ENCODE measurements at regions not wholly inside any gene's neighbourhood (a gene's known extent, or its start where the extent isn't known, plus 50 kb on each side); places are given as distances from the start of the nearest gene placed in this dataset.

DNA sequence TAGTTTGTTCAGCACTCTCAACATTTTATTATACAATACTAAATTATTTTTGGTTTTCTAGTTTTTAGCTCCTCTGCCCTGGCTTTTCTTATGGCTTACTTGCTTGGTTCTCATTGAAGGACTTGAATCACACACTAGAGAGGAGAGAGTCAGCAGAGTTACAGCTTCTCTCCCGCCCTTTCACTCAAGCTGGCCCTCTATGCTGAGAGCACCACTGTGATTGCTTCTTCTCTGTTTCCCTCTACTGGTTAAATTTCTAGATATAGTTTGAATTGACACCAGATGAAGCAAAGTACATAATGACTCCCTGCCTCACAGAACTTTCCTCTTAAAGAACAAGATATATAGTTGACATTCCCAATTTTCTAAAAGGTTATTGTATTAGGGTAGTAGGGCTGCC lies 767.3 kb upstream of the SORCS1 start:
- TF ChIP-seq, protein P1, sequence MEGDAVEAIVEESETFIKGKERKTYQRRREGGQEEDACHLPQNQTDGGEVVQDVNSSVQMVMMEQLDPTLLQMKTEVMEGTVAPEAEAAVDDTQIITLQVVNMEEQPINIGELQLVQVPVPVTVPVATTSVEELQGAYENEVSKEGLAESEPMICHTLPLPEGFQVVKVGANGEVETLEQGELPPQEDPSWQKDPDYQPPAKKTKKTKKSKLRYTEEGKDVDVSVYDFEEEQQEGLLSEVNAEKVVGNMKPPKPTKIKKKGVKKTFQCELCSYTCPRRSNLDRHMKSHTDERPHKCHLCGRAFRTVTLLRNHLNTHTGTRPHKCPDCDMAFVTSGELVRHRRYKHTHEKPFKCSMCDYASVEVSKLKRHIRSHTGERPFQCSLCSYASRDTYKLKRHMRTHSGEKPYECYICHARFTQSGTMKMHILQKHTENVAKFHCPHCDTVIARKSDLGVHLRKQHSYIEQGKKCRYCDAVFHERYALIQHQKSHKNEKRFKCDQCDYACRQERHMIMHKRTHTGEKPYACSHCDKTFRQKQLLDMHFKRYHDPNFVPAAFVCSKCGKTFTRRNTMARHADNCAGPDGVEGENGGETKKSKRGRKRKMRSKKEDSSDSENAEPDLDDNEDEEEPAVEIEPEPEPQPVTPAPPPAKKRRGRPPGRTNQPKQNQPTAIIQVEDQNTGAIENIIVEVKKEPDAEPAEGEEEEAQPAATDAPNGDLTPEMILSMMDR (IDR thresholded peaks at IDR 0.05; ENCODE audit: insufficient read depth, low read length, missing control alignments) = no peak
- ChIA-PET POLR2A (no interaction called here), CTCF (no interaction called here)
- DNase-seq (ENCODE audit: low read depth, low spot score) = no peak
- H3K4me3 ChIP-seq (ENCODE audit: low read depth, low read length) = no peak overlapping the region

DNA sequence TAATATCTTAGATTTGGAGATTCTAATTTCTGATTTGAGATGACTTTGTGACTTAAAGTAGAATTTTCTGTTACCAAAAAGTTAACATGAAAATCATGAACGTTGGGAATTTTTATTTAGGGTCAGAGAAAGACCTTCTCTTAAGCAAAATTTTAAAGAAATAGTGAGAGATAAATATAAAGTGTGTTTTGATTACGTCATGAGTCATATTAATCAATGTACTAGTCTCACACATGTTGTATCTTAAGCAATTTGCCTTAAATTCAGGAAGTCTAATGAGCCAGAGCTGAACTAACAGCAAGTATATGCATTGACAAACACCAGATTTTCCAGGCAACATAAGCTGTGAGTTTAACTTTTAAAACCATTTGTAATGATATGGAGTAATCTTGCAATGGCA lies 765.5 kb upstream of the SORCS1 start:
- no peak overlapping the region for H3K4me3 ChIP-seq (ENCODE audit: low read depth, low read length)
- ChIA-PET CTCF (no interaction called here), POLR2A (no interaction called here)
- DNase-seq (ENCODE audit: low read depth, low spot score) = no peak
- TF ChIP-seq, protein P1 (IDR thresholded peaks at IDR 0.05; ENCODE audit: insufficient read depth, low read length, missing control alignments) = no peak

- TF ChIP-seq, protein P1 (IDR thresholded peaks at IDR 0.05; ENCODE audit: insufficient read depth, low read length, missing control alignments) = no peak
- no peak overlapping the region for H3K4me3 ChIP-seq (ENCODE audit: low read depth, low read length)
- ChIA-PET POLR2A (no interaction called here), CTCF (interaction anchor here (1.6 kb wide), 1 partner anchor 19 kb away, joined by 3 read pairs; no protein-coding TSS in a partner anchor)
- DNase-seq (ENCODE audit: low read depth, low spot score) = no peak
Measured at GRCh38 chr10:107924458-107924857, 760.0 kb upstream of the SORCS1 start.

GRCh38 chr10:107919626-107920235 lies 755.2 kb upstream of the SORCS1 start:
- CTCF ChIA-PET = no interaction called here
- POLR2A ChIA-PET = no interaction called here
- DNase-seq (ENCODE audit: low read depth, low spot score) = no peak
- no peak overlapping the region for H3K4me3 ChIP-seq (ENCODE audit: low read depth, low read length)
- TF ChIP-seq, protein P1 (IDR thresholded peaks at IDR 0.05; ENCODE audit: insufficient read depth, low read length, missing control alignments) = no peak

- TF ChIP-seq, protein P1 (IDR thresholded peaks at IDR 0.05; ENCODE audit: insufficient read depth, low read length, missing control alignments) = no peak
- DNase-seq (ENCODE audit: low read depth, low spot score) = no peak
- CTCF ChIA-PET = no interaction called here
- H3K4me3 ChIP-seq (ENCODE audit: low read depth, low read length) = no peak overlapping the region
- POLR2A ChIA-PET = no interaction called here
Measured at GRCh38 chr10:107918171-107918570, 753.7 kb upstream of the SORCS1 start.

- TF ChIP-seq, protein P1 (IDR thresholded peaks at IDR 0.05; ENCODE audit: insufficient read depth, low read length, missing control alignments) = no peak
- no peak for DNase-seq (ENCODE audit: low read depth, low spot score)
- H3K4me3 ChIP-seq (ENCODE audit: low read depth, low read length) = peak overlapping the region; percentile 56
- CTCF ChIA-PET = no interaction called here
- POLR2A ChIA-PET = no interaction called here
Measured at GRCh38 chr10:107915215-107915610, 750.7 kb upstream of the SORCS1 start.

Measured in AG04449 (cell line).